Endothelial cell (in vitro differentiated cells): ENCODE measurements at regions not wholly inside any gene's neighbourhood (a gene's known extent, or its start where the extent isn't known, plus 50 kb on each side); places are given as distances from the start of the nearest gene placed in this dataset.

ENCODE experiments used
- DNase-seq: peaks from one replicate; pipeline ENCODE4 v3.0.0; 2021; ENCODE audit warnings: low spot score
- H3K27ac Mint-ChIP-seq: one replicate; pipeline ENCODE4 v1.8.0; 2021; ENCODE audit warnings: mixed read lengths, inconsistent platforms; ENCODE audit not compliant: unreplicated experiment
- H3K27me3 Mint-ChIP-seq: one replicate; pipeline ENCODE4 v1.8.0; 2021; ENCODE audit warnings: mild to moderate bottlenecking, moderate library complexity, mixed read lengths, inconsistent platforms; ENCODE audit not compliant: unreplicated experiment
- H3K36me3 Mint-ChIP-seq: one replicate; pipeline ENCODE4 v1.8.0; 2021; ENCODE audit warnings: mild to moderate bottlenecking, low read depth, mixed read lengths, inconsistent platforms; ENCODE audit not compliant: unreplicated experiment
- H3K4me1 Mint-ChIP-seq: one replicate; pipeline ENCODE4 v1.8.0; 2021; ENCODE audit warnings: mild to moderate bottlenecking, mixed read lengths, inconsistent platforms; ENCODE audit not compliant: unreplicated experiment
- H3K4me3 Mint-ChIP-seq: one replicate; pipeline ENCODE4 v1.8.0; 2021; ENCODE audit warnings: mild to moderate bottlenecking, mixed read lengths, inconsistent platforms; ENCODE audit not compliant: unreplicated experiment
- H3K9me3 Mint-ChIP-seq: one replicate; pipeline ENCODE4 v1.8.0; 2021; ENCODE audit warnings: mixed read lengths, inconsistent platforms; ENCODE audit not compliant: unreplicated experiment
- TF ChIP-seq, protein P1 (sequence below): fragments of 200-600 bp; sonication (generic); IDR thresholded peaks from one replicate; pipeline ENCODE4 v1.5.0; 2021; ENCODE audit warnings: antibody characterized with exemption; ENCODE audit not compliant: unreplicated experiment

DNA sequence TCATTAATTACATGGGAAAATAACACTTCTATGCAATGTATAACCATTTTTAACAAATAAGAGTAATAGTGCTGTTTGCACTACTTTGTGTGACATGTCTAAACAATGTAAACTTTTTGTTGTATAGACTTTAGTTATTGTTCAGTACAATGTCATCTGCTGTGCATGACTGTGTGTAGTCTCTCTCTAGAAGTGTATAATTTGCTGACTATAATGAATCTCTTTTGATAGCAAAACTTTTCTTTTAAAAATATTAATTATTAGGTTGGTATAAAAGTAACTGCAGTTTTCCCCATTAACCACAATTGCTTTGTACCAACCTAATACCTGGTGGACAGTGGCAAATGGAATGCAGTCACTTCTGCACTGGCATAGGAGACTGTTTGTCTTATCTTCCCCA, 124.2 kb upstream of the SGK1 start:
- Mint-ChIP-seq H3K4me3 (no peak overlapping the region), H3K27ac (no peak overlapping the region), H3K4me1 (no peaks in the 10 kb centered on the region), H3K27me3 (peaks cover 1% of the 10 kb centered on the region), H3K9me3 (no peaks in the 10 kb centered on the region), H3K36me3 (no peaks in the 10 kb centered on the region)
- TF ChIP-seq, protein P1, sequence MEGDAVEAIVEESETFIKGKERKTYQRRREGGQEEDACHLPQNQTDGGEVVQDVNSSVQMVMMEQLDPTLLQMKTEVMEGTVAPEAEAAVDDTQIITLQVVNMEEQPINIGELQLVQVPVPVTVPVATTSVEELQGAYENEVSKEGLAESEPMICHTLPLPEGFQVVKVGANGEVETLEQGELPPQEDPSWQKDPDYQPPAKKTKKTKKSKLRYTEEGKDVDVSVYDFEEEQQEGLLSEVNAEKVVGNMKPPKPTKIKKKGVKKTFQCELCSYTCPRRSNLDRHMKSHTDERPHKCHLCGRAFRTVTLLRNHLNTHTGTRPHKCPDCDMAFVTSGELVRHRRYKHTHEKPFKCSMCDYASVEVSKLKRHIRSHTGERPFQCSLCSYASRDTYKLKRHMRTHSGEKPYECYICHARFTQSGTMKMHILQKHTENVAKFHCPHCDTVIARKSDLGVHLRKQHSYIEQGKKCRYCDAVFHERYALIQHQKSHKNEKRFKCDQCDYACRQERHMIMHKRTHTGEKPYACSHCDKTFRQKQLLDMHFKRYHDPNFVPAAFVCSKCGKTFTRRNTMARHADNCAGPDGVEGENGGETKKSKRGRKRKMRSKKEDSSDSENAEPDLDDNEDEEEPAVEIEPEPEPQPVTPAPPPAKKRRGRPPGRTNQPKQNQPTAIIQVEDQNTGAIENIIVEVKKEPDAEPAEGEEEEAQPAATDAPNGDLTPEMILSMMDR = no peak
- no peak for DNase-seq

DNA sequence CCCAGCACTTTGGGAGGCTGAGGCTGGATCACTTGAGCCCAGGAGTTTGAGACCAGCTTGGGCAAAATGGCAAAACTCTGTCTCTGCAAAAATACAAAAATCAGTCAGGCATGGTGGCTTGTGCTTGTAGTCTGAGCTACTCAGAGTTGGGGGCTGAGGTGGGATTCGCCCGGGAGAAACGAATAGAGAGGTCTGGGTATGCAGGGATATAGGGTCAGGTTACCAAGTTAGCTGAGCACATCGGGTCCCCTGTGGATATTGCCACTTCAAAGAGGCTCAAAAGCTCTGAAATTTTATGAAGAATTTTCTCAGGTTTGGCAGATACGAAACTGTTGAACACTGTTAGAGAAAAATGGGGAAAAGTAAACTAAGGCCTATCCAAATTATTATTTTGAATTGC, 120.9 kb upstream of the SGK1 start:
- no peak for DNase-seq
- no peak overlapping the region for H3K4me3 Mint-ChIP-seq
- TF ChIP-seq, protein P1 = no peak
- H3K36me3 Mint-ChIP-seq = no peaks in the 10 kb centered on the region
- no peaks in the 10 kb centered on the region for H3K9me3 Mint-ChIP-seq
- no peaks in the 10 kb centered on the region for H3K4me1 Mint-ChIP-seq
- H3K27ac Mint-ChIP-seq = no peak overlapping the region
- H3K27me3 Mint-ChIP-seq = no peaks in the 10 kb centered on the region

DNA sequence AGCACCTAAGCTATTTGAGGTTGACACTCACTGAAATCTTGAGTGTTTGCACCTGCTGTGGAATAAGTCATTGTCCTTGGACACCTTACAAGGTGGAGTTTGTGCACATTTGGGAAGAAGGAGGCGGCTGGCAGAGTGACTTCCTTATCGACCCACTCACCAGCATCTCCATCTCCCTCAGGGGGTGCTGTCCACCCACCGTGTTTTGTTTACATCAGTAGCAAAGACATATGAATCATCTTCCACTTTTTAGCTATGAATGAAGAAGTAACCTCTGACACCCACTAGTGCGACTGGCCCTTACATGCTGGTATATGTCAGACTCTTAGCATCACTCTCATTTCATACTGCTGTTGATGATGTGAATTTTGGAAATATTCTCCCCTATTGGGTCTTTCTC, 119.5 kb upstream of the SGK1 start:
- H3K4me1 Mint-ChIP-seq = no peaks in the 10 kb centered on the region
- no peak for DNase-seq
- TF ChIP-seq, protein P1 = no peak
- no peak overlapping the region for H3K4me3 Mint-ChIP-seq
- H3K36me3 Mint-ChIP-seq = no peaks in the 10 kb centered on the region
- H3K27ac Mint-ChIP-seq = no peak overlapping the region
- no peaks in the 10 kb centered on the region for H3K27me3 Mint-ChIP-seq
- no peaks in the 10 kb centered on the region for H3K9me3 Mint-ChIP-seq

DNA sequence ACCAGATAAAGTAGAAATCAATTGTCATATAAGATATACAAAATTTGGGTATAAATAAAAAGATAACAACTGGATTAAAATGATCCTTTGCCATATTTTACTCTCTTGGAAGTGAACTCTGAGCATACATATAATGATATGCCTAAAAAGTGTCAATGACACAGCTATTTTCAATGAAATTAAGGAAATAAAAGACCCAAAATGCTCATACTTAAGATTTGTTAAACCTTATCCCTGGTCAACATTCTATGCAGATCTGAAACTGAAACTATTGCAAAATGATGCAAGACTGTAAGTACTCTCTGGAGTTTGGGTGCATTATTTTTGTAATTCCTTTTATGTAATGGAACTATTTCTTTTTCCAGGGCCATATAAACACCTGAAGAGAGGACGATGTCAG, 119.0 kb upstream of the SGK1 start:
- Mint-ChIP-seq H3K36me3 (no peaks in the 10 kb centered on the region), H3K27me3 (no peaks in the 10 kb centered on the region), H3K4me1 (peaks cover under 1% of the 10 kb centered on the region), H3K9me3 (no peaks in the 10 kb centered on the region), H3K4me3 (no peak overlapping the region), H3K27ac (no peak overlapping the region)
- TF ChIP-seq, protein P1 = no peak
- no peak for DNase-seq

DNA sequence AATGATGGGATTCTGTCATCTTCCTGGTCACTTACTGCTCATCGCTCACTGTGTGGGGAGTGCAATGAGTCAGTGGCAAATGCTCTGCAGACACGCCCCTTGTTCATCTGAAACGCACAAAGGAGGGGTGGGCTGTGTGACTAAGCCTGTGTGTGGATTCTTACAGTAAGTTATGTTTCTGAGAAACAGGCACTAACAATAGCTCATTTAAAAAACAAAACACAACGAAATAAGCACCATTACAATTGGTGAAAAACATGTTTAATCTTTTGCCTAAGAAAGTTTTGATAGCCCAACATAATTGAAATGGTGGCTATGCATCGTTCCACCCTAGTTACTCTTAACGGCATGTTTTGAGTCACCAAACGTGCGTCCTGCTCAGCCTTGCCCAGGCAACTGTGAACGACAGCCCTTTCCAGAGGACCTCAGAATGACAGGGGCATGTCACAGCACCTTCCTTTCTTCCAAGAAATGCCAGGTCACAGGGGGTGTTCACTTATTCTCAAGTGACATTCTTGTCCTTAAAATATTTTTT, 118.4 kb upstream of the SGK1 start:
- H3K27ac Mint-ChIP-seq = no peak overlapping the region
- TF ChIP-seq, protein P1 = no peak
- no peaks in the 10 kb centered on the region for H3K27me3 Mint-ChIP-seq
- H3K4me3 Mint-ChIP-seq = no peak overlapping the region
- H3K4me1 Mint-ChIP-seq = peaks cover 7% of the 10 kb centered on the region
- DNase-seq = no peak
- H3K36me3 Mint-ChIP-seq = no peaks in the 10 kb centered on the region
- no peaks in the 10 kb centered on the region for H3K9me3 Mint-ChIP-seq
